HUES6 (cell line): ENCODE measurements at regions not wholly inside any gene's neighbourhood (a gene's known extent, or its start where the extent isn't known, plus 50 kb on each side); places are given as distances from the start of the nearest gene placed in this dataset.
"Not testable (repeated sequence)": the region's sequence is repeated elsewhere in the genome, so short reads cannot be mapped to it uniquely, and the experiment has no call there.

Experiments
- H3K27ac ChIP-seq: 2 replicates; pipeline ENCODE4 v1.7.0; 2013; ENCODE audit warnings: low read depth, mild to moderate bottlenecking, low read length, inconsistent platforms
- H3K27me3 ChIP-seq: 2 replicates; pipeline ENCODE4 v1.6.1; 2013; ENCODE audit warnings: low read length; ENCODE audit not compliant: control insufficient read depth, insufficient read depth
- H3K36me3 ChIP-seq: 2 replicates; pipeline ENCODE4 v1.6.1; 2013; ENCODE audit warnings: low read length; ENCODE audit not compliant: control insufficient read depth, insufficient read depth
- H3K4me1 ChIP-seq: 2 replicates; pipeline ENCODE4 v1.6.1; 2013; ENCODE audit warnings: low read length; ENCODE audit not compliant: control insufficient read depth, insufficient read depth
- H3K4me3 ChIP-seq: 2 replicates; pipeline ENCODE4 v1.5.1; 2013; ENCODE audit warnings: low read depth, low read length
- H3K9ac ChIP-seq: one replicate; pipeline ENCODE4 v1.6.1; 2013; ENCODE audit warnings: mild to moderate bottlenecking, low read length
- H3K9me3 ChIP-seq: 2 replicates; pipeline ENCODE4 v1.6.1; 2013; ENCODE audit warnings: low read depth, low read length; ENCODE audit not compliant: control insufficient read depth, insufficient read depth

- Histone ChIP-seq H3K36me3 (no peaks in the 10 kb centered on the region), H3K4me1 (no peaks in the 10 kb centered on the region), H3K9me3 (peaks cover 6% of the 10 kb centered on the region), H3K9ac (no peak overlapping the region), H3K27ac (no peak overlapping the region), H3K27me3 (no peaks in the 10 kb centered on the region), H3K4me3 (no peak overlapping the region)
Measured at GRCh38 chr3:145055375-145056076, 1083.9 kb downstream of the DIPK2A start.

- no peaks in the 10 kb centered on the region for H3K36me3 ChIP-seq
- H3K27ac ChIP-seq, result no peak overlapping the region
- peaks cover 31% of the 10 kb centered on the region for H3K9me3 ChIP-seq
- H3K4me1 ChIP-seq, result no peaks in the 10 kb centered on the region
- no peaks in the 10 kb centered on the region for H3K27me3 ChIP-seq
- no peak overlapping the region for H3K4me3 ChIP-seq
- H3K9ac ChIP-seq, result no peak overlapping the region
Measured at GRCh38 chr3:145058483-145058882, 1086.9 kb downstream of the DIPK2A start.

- Histone ChIP-seq H3K27ac (no peak overlapping the region), H3K36me3 (no peaks in the 10 kb centered on the region)
Measured at GRCh38 chr3:145063616-145064015, 1092.0 kb downstream of the DIPK2A start.

GRCh38 chr3:145070795-145071194 lies 1090.2 kb downstream of the PLOD2 start:
- H3K27me3 ChIP-seq, result no peaks in the 10 kb centered on the region
- no peak overlapping the region for H3K9ac ChIP-seq
- H3K27ac ChIP-seq, result no peak overlapping the region
- no peaks in the 10 kb centered on the region for H3K36me3 ChIP-seq
- H3K4me3 ChIP-seq, result no peak overlapping the region
- H3K9me3 ChIP-seq, result peaks cover 6% of the 10 kb centered on the region
- no peaks in the 10 kb centered on the region for H3K4me1 ChIP-seq

More at GRCh38 chr3:145063616-145064015, 1092.0 kb downstream of the DIPK2A start:
- H3K4me3 ChIP-seq, result no peak overlapping the region
- no peaks in the 10 kb centered on the region for H3K4me1 ChIP-seq
- no peaks in the 10 kb centered on the region for H3K27me3 ChIP-seq
- H3K9ac ChIP-seq, result no peak overlapping the region
- H3K9me3 ChIP-seq, result peaks cover 33% of the 10 kb centered on the region

GRCh38 chr3:145079436-145079835 lies 1081.5 kb downstream of the PLOD2 start:
- Histone ChIP-seq H3K9ac (no peak overlapping the region), H3K27ac (no peak overlapping the region), H3K4me1 (no peaks in the 10 kb centered on the region), H3K4me3 (no peak overlapping the region), H3K36me3 (no peaks in the 10 kb centered on the region), H3K27me3 (no peaks in the 10 kb centered on the region), H3K9me3 (no peaks in the 10 kb centered on the region)

GRCh38 chr3:145087038-145087437 lies 1073.9 kb downstream of the PLOD2 start:
- Histone ChIP-seq H3K9me3 (no peaks in the 10 kb centered on the region), H3K4me1 (no peaks in the 10 kb centered on the region), H3K36me3 (no peaks in the 10 kb centered on the region), H3K9ac (no peak overlapping the region), H3K27ac (no peak overlapping the region), H3K4me3 (no peak overlapping the region), H3K27me3 (no peaks in the 10 kb centered on the region)

GRCh38 chr3:145088917-145089316 lies 1072.1 kb downstream of the PLOD2 start:
- no peaks in the 10 kb centered on the region for H3K27me3 ChIP-seq
- H3K9me3 ChIP-seq, result no peaks in the 10 kb centered on the region
- no peaks in the 10 kb centered on the region for H3K36me3 ChIP-seq
- H3K4me1 ChIP-seq, result no peaks in the 10 kb centered on the region
- H3K9ac ChIP-seq, result no peak overlapping the region
- no peak overlapping the region for H3K27ac ChIP-seq
- no peak overlapping the region for H3K4me3 ChIP-seq

- Histone ChIP-seq H3K27me3 (no peaks in the 10 kb centered on the region), H3K4me3 (no peak overlapping the region), H3K27ac (no peak overlapping the region), H3K36me3 (no peaks in the 10 kb centered on the region), H3K4me1 (no peaks in the 10 kb centered on the region), H3K9me3 (no peaks in the 10 kb centered on the region), H3K9ac (no peak overlapping the region)
Measured at GRCh38 chr3:145089337-145089736, 1071.6 kb downstream of the PLOD2 start.

GRCh38 chr3:145094355-145094941 lies 1066.5 kb downstream of the PLOD2 start:
- Histone ChIP-seq H3K9ac (no peak overlapping the region), H3K9me3 (no peaks in the 10 kb centered on the region), H3K36me3 (no peaks in the 10 kb centered on the region), H3K4me1 (no peaks in the 10 kb centered on the region), H3K4me3 (no peak overlapping the region), H3K27ac (no peak overlapping the region), H3K27me3 (no peaks in the 10 kb centered on the region)

- H3K27ac ChIP-seq, result peak overlapping the region; percentile 57; the same call in 1 of the 2 replicates
- H3K4me1 ChIP-seq, H3K9me3 ChIP-seq, H3K4me3 ChIP-seq, H3K36me3 ChIP-seq, H3K27me3 ChIP-seq: not testable (repeated sequence)
- peak overlapping the region; percentile 59 for H3K9ac ChIP-seq
Measured at GRCh38 chr3:145111141-145111540, 1049.8 kb downstream of the PLOD2 start.

GRCh38 chr3:145116769-145117168 lies 1044.2 kb downstream of the PLOD2 start:
- H3K27me3 ChIP-seq, result no peaks in the 10 kb centered on the region
- H3K4me3 ChIP-seq, result no peak overlapping the region
- 0 out of 2 replicates have a peak overlapping the region, but pooled peaks have one; percentile 26 for H3K27ac ChIP-seq
- H3K36me3 ChIP-seq, result no peaks in the 10 kb centered on the region
- peaks cover 7% of the 10 kb centered on the region; the same call in 1 of the 2 replicates for H3K4me1 ChIP-seq
- H3K9ac ChIP-seq, result no peak overlapping the region
- no peaks in the 10 kb centered on the region for H3K9me3 ChIP-seq
